ENCODE measurements at regions not wholly inside any gene's neighbourhood (a gene's known extent, or its start where the extent isn't known, plus 50 kb on each side); places are given as distances from the start of the nearest gene placed in this dataset.

- H3K27me3 ChIP-seq: no peaks in the 10 kb centered on the region
- no peak overlapping the region for H3K4me3 ChIP-seq
- no peaks in the 10 kb centered on the region for H3K9me3 ChIP-seq
- H3K27ac ChIP-seq: no peak overlapping the region
- in situ Hi-C loops (cut with MboI; ENCODE audit: low pct_ligation_motif_present in 1 of 4, low pct_unique_long_range_greater_than_20kb in 1 of 4, low sequenced_read_pairs in 3 of 4) (no loop called here), intact Hi-C loops (cut with DNase I; ENCODE audit: low total_unique reads) (no loop called here)
- H3K36me3 ChIP-seq: no peaks in the 10 kb centered on the region
- TF ChIP-seq CTCF (IDR thresholded peaks at IDR 0.05) (no peak), POLR2A (IDR thresholded peaks at IDR 0.05) (no peak), POLR2AphosphoS5 (IDR thresholded peaks at IDR 0.05) (no peak)
- no peaks in the 10 kb centered on the region for H3K4me1 ChIP-seq
- no peak for DNase-seq
- WGBS, 2 donors (ENCODE audit: low coverage in 1 of 2): 95 to 98% methylated on average over 2 of the region's 2 CpGs
Observed at GRCh38 chr21:26281506-26281905, 110.9 kb upstream of the APP start.

GRCh38 chr21:26280775-26281174 lies 110.2 kb upstream of the APP start:
- no peaks in the 10 kb centered on the region for H3K4me1 ChIP-seq
- no peak for TF ChIP-seq POLR2A (IDR thresholded peaks at IDR 0.05)
- TF ChIP-seq CTCF (IDR thresholded peaks at IDR 0.05): no peak
- no peak for TF ChIP-seq EP300 (IDR thresholded peaks at IDR 0.05; ENCODE audit: low read depth)
- no peak for TF ChIP-seq POLR2AphosphoS5 (IDR thresholded peaks at IDR 0.05)
- H3K27me3 ChIP-seq: no peaks in the 10 kb centered on the region
- in situ Hi-C loops (cut with MboI; ENCODE audit: low pct_ligation_motif_present in 1 of 4, low pct_unique_long_range_greater_than_20kb in 1 of 4, low sequenced_read_pairs in 3 of 4): no loop called here
- H3K9me3 ChIP-seq: peaks cover 0 to 4% of the 10 kb centered on the region in 2 donors
- no peak overlapping the region for H3K4me3 ChIP-seq
- H3K27ac ChIP-seq: no peak overlapping the region
- intact Hi-C loops (cut with DNase I; ENCODE audit: low total_unique reads): no loop called here
- DNase-seq: no peak
- WGBS, 2 donors (ENCODE audit: low coverage in 1 of 2): 31 to 40% methylated on average over 3 of the region's 3 CpGs
- no peaks in the 10 kb centered on the region for H3K36me3 ChIP-seq

- Histone ChIP-seq H3K27ac (no peak overlapping the region), H3K4me3 (no peak overlapping the region), H3K4me1 (no peaks in the 10 kb centered on the region), H3K27me3 (no peaks in the 10 kb centered on the region), H3K36me3 (no peaks in the 10 kb centered on the region), H3K9me3 (peaks cover 4 to 5% of the 10 kb centered on the region in 2 donors)
- in situ Hi-C loops (cut with MboI; ENCODE audit: low pct_ligation_motif_present in 1 of 4, low pct_unique_long_range_greater_than_20kb in 1 of 4, low sequenced_read_pairs in 3 of 4): no loop called here
- 84 to 88% methylated on average over 5 of the region's 5 CpGs for WGBS, 2 donors (ENCODE audit: low coverage in 1 of 2)
- TF ChIP-seq CTCF (IDR thresholded peaks at IDR 0.05) (no peak), POLR2A (IDR thresholded peaks at IDR 0.05) (no peak), EP300 (IDR thresholded peaks at IDR 0.05; ENCODE audit: low read depth) (no peak), POLR2AphosphoS5 (IDR thresholded peaks at IDR 0.05) (no peak)
- DNase-seq: no peak
- intact Hi-C loops (cut with DNase I; ENCODE audit: low total_unique reads): no loop called here
Observed at GRCh38 chr21:26280148-26280547, 109.6 kb upstream of the APP start.

GRCh38 chr21:26275801-26276200 lies 105.2 kb upstream of the APP start:
- H3K4me3 ChIP-seq: no peak overlapping the region
- H3K9me3 ChIP-seq: peaks cover 26 to 38% of the 10 kb centered on the region in 2 donors
- no peaks in the 10 kb centered on the region for H3K36me3 ChIP-seq
- intact Hi-C loops (cut with DNase I; ENCODE audit: low total_unique reads) (no loop called here), in situ Hi-C loops (cut with MboI; ENCODE audit: low pct_ligation_motif_present in 1 of 4, low pct_unique_long_range_greater_than_20kb in 1 of 4, low sequenced_read_pairs in 3 of 4) (no loop called here)
- no peak for DNase-seq
- TF ChIP-seq POLR2A (IDR thresholded peaks at IDR 0.05) (no peak), EP300 (IDR thresholded peaks at IDR 0.05; ENCODE audit: low read depth) (no peak), CTCF (IDR thresholded peaks at IDR 0.05) (no peak), POLR2AphosphoS5 (IDR thresholded peaks at IDR 0.05) (no peak)
- H3K27me3 ChIP-seq: no peaks in the 10 kb centered on the region
- WGBS, 2 donors (ENCODE audit: low coverage in 1 of 2): 25 to 52% methylated on average over 1 of the region's 1 CpG
- H3K4me1 ChIP-seq: no peaks in the 10 kb centered on the region
- H3K27ac ChIP-seq: no peak overlapping the region

Data from transverse colon (tissue), 4 donors.